Upper lobe of left lung (tissue), 6 donors: ENCODE measurements at regions not wholly inside any gene's neighbourhood (a gene's known extent, or its start where the extent isn't known, plus 50 kb on each side); places are given as distances from the start of the nearest gene placed in this dataset.

ENCODE experiments used
- ATAC-seq, 2 donors: fragments of 200-7000 bp; cut with Tn5 transposase; one replicate each; pipeline ENCODE4 v1.9.1; 2022; ENCODE audit warnings: mild to moderate bottlenecking in 2 of 2, moderate library complexity in 2 of 2; ENCODE audit not compliant: low FRiP score in 2 of 2
- DNase-seq, 2 donors: peaks; one replicate each; pipeline ENCODE4 v3.0.0-alpha.2; 2019 to 2020
- H3K27ac ChIP-seq, 4 donors: fragments of 200-600 bp; sonication (generic); one replicate each; pipeline ENCODE4 v1.5.1; 2016 to 2019
- H3K27me3 ChIP-seq, 4 donors: fragments of 200-600 bp; sonication (generic); one replicate each; pipeline ENCODE4 v1.5.1; 2017 to 2019
- H3K36me3 ChIP-seq, 4 donors: fragments of 200-600 bp; sonication (generic); one replicate each; pipeline ENCODE4 v1.5.1; 2016 to 2019
- H3K4me1 ChIP-seq, 4 donors: fragments of 200-600 bp; sonication (generic); one replicate each; pipeline ENCODE4 v1.5.1; 2018 to 2019
- H3K4me3 ChIP-seq, 4 donors: fragments of 200-600 bp; sonication (generic); one replicate each; pipeline ENCODE4 v1.5.1; 2017 to 2019; ENCODE audit warnings: mild to moderate bottlenecking in 2 of 4, moderate library complexity in 1 of 4
- H3K9me3 ChIP-seq, 4 donors: fragments of 200-600 bp; sonication (generic); one replicate each; pipeline ENCODE4 v1.5.1; 2018 to 2019
- EP300 ChIP-seq, 4 donors: sonication (generic); formaldehyde crosslinking; IDR thresholded peaks; one replicate each; pipeline ENCODE4 v1.5.1; 2017; ENCODE audit warnings: antibody characterized with exemption in 4 of 4, control low read depth in 2 of 4
- POLR2A ChIP-seq, 4 donors: fragments of 450-650 bp; IDR thresholded peaks; one replicate each; pipeline ENCODE4 v1.5.1; 2016 to 2017; ENCODE audit warnings: antibody characterized with exemption in 4 of 4, mild to moderate bottlenecking in 2 of 4
- POLR2AphosphoS5 ChIP-seq, 2 donors: sonication (generic); formaldehyde crosslinking; IDR thresholded peaks; one replicate each; pipeline ENCODE4 v1.5.1; 2017; ENCODE audit warnings: antibody characterized with exemption in 2 of 2
- WGBS, 2 donors: methylation state at CpG; one replicate each; pipeline ENCODE4 v1.1.5; 2017 to 2018; 5-methylcytosine and 5-hydroxymethylcytosine counted together
- TF ChIP-seq, protein P1 (sequence below), 6 experiments: fragments of 450-650 bp in 4 of 6; fragments of 200-600 bp in 2 of 6; sonication (generic) in 2 of 6; IDR thresholded peaks; one replicate each; pipeline ENCODE4 v1.5.1; 2016 to 2019; ENCODE audit warnings: antibody characterized with exemption in 6 of 6
- donor health status: DM: no; HTN: no; CAD: no; lungs with moderate emphysema.
- donor health status: DM: no; HTN: yes; CAD: no; lungs with severe emphysema.

DNA sequence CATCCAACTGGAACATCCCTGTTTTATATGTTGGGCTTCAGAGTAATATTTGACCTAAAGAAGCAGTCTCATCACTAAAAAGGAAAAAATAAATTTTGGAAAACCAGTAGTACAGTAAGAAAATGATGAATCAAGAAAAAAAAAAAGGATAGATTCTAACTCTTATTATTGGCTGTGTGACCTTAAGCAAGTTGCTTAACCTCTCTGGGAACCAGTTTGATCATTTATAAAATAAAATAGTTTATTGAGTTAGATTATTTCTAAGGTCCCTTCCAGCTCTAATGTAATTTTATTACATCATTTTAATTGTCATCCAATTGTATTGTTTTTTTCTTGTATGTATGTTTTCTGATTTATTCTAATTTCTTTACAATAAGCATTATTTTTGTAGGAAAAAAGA is 127.0 kb downstream of the PRELID2 start:
- DNase-seq (no peak), ATAC-seq (no peak)
- TF ChIP-seq, protein P1, sequence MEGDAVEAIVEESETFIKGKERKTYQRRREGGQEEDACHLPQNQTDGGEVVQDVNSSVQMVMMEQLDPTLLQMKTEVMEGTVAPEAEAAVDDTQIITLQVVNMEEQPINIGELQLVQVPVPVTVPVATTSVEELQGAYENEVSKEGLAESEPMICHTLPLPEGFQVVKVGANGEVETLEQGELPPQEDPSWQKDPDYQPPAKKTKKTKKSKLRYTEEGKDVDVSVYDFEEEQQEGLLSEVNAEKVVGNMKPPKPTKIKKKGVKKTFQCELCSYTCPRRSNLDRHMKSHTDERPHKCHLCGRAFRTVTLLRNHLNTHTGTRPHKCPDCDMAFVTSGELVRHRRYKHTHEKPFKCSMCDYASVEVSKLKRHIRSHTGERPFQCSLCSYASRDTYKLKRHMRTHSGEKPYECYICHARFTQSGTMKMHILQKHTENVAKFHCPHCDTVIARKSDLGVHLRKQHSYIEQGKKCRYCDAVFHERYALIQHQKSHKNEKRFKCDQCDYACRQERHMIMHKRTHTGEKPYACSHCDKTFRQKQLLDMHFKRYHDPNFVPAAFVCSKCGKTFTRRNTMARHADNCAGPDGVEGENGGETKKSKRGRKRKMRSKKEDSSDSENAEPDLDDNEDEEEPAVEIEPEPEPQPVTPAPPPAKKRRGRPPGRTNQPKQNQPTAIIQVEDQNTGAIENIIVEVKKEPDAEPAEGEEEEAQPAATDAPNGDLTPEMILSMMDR (IDR thresholded peaks at IDR 0.05): no peak
- TF ChIP-seq EP300 (IDR thresholded peaks at IDR 0.05) (no peak), POLR2A (IDR thresholded peaks at IDR 0.05) (no peak), POLR2AphosphoS5 (IDR thresholded peaks at IDR 0.05) (no peak)
- no peaks in the 10 kb centered on the region for H3K36me3 ChIP-seq
- no peaks in the 10 kb centered on the region for H3K4me1 ChIP-seq
- H3K4me3 ChIP-seq: no peak overlapping the region
- H3K27me3 ChIP-seq: no peaks in the 10 kb centered on the region
- no peaks in the 10 kb centered on the region for H3K9me3 ChIP-seq
- H3K27ac ChIP-seq: no peak overlapping the region

DNA sequence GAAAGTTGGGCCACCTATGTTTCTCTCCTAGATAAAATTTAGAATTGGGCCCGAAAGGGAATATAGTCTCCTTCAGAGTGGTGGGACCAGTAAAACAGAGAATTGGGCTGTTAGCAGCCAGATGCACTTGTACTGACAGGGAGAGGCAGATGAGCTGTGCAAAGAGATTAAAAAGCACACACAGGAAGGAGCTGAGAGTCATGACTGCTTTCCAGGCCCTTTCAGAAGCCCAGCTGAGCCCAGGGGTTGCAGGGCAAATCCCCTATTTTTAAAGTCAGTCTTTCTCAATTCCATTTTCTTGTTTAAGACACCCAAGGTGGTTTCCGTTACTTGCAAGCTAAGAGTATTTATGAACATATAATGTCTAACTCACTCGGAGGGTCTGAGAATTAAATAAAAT is 130.4 kb downstream of the PRELID2 start:
- no peaks in the 10 kb centered on the region for H3K27me3 ChIP-seq
- ATAC-seq (no peak), DNase-seq (no peak)
- H3K9me3 ChIP-seq: no peaks in the 10 kb centered on the region
- TF ChIP-seq, protein P1 (IDR thresholded peaks at IDR 0.05): no peak
- TF ChIP-seq POLR2AphosphoS5 (IDR thresholded peaks at IDR 0.05) (no peak), EP300 (IDR thresholded peaks at IDR 0.05) (no peak), POLR2A (IDR thresholded peaks at IDR 0.05) (no peak)
- H3K27ac ChIP-seq: no peak overlapping the region
- 96 to 98% methylated on average over 3 of the region's 3 CpGs for WGBS, 2 donors
- H3K4me1 ChIP-seq: no peaks in the 10 kb centered on the region
- no peak overlapping the region for H3K4me3 ChIP-seq
- no peaks in the 10 kb centered on the region for H3K36me3 ChIP-seq

DNA sequence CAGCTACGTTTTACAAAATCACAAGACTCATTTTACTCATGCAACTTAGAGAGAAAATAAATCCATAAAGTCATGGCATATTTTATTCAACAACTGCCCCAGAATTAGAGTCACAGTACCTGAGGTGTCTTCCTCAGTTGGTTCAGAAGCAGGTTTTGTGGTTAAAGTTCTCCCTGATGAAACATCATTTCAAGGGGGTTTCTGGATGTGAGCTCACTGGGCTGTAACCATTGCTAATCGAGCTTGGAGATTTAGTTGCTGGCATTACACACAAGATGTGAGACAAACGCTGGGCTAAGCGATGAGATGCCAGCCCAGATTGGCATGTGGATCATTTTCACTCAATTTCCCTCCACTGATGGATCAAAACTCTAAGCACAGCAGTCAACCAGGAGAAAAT is 131.3 kb downstream of the PRELID2 start:
- Histone ChIP-seq H3K36me3 (no peaks in the 10 kb centered on the region), H3K4me1 (no peaks in the 10 kb centered on the region), H3K27me3 (no peaks in the 10 kb centered on the region), H3K27ac (no peak overlapping the region), H3K9me3 (no peaks in the 10 kb centered on the region), H3K4me3 (no peak overlapping the region)
- 87% methylated on average over 4 of the region's 4 CpGs for WGBS, 2 donors
- DNase-seq (no peak), ATAC-seq (no peak)
- TF ChIP-seq EP300 (IDR thresholded peaks at IDR 0.05) (no peak), POLR2A (IDR thresholded peaks at IDR 0.05) (no peak), POLR2AphosphoS5 (IDR thresholded peaks at IDR 0.05) (no peak)
- TF ChIP-seq, protein P1 (IDR thresholded peaks at IDR 0.05): no peak

DNA sequence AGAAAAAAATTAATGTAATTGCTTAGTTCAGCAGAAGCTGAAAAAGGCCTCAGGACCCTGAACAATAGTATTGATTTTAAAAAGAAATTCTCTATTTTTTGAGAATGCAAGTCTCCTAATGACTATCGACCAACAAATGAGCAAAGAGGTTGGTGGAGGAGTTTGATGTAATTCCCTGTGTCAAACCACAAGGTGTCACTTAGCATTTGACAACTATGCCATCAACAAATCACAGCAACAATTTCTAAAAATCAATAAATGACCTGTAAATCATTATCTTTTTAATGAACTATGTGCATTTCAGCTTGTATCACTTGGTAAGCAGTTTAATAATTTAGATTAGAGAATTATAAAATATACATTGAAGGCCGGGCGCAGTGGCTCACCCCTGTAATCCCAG is 133.7 kb downstream of the PRELID2 start:
- Histone ChIP-seq H3K27me3 (no peaks in the 10 kb centered on the region), H3K4me3 (no peak overlapping the region), H3K4me1 (peaks cover 0 to 6% (median 0%) of the 10 kb centered on the region in 4 donors), H3K9me3 (no peaks in the 10 kb centered on the region), H3K27ac (no peak overlapping the region), H3K36me3 (no peaks in the 10 kb centered on the region)
- ATAC-seq (no peak), DNase-seq (no peak)
- WGBS, 2 donors: 95 to 96% methylated on average over 3 of the region's 3 CpGs
- TF ChIP-seq EP300 (IDR thresholded peaks at IDR 0.05): no peak
- TF ChIP-seq POLR2A (IDR thresholded peaks at IDR 0.05): no peak
- TF ChIP-seq, protein P1 (IDR thresholded peaks at IDR 0.05): no peak
- TF ChIP-seq POLR2AphosphoS5 (IDR thresholded peaks at IDR 0.05): no peak

DNA sequence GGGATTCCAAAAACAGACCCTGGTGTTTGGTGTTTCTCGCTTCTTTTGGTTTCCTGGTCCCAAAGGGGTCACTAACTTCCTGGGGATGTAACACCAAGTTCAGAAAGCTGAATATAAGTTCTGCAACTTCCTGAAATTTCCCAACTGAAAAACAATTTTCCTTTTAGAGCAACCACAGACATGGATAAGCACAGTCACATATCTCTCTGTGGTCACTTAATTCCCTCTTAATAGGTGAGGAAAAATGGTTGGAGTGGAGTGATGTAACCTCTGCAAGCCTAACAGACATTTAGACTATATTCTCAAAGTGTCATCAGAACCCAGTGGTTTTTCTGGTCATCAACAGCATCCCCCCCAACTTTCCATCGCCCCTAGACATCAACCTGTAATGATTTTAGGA is 135.3 kb downstream of the PRELID2 start:
- ATAC-seq: no peak
- WGBS, 2 donors: 83 to 91% methylated on average over 2 of the region's 2 CpGs

More for the DNA sequence above, 135.3 kb downstream of the PRELID2 start:
- no peaks in the 10 kb centered on the region for H3K9me3 ChIP-seq
- no peak for TF ChIP-seq EP300 (IDR thresholded peaks at IDR 0.05)
- no peak for TF ChIP-seq POLR2AphosphoS5 (IDR thresholded peaks at IDR 0.05)
- TF ChIP-seq, protein P1 (IDR thresholded peaks at IDR 0.05): no peak
- TF ChIP-seq POLR2A (IDR thresholded peaks at IDR 0.05): no peak
- no peaks in the 10 kb centered on the region for H3K27me3 ChIP-seq
- peaks cover 0 to 6% (median 0%) of the 10 kb centered on the region in 4 donors for H3K4me1 ChIP-seq
- no peaks in the 10 kb centered on the region for H3K36me3 ChIP-seq
- no peak for DNase-seq
- no peak overlapping the region for H3K4me3 ChIP-seq
- H3K27ac ChIP-seq: no peak overlapping the region
